GM23338 (cell line): ENCODE measurements at regions not wholly inside any gene's neighbourhood (a gene's known extent, or its start where the extent isn't known, plus 50 kb on each side); places are given as distances from the start of the nearest gene placed in this dataset.

Experiments used
- EZH2 ChIP-seq: fragments of 200-600 bp; sonication (generic); IDR thresholded peaks from one replicate; pipeline ENCODE4 v1.8.0; 2017; ENCODE audit warnings: antibody characterized with exemption, mild to moderate bottlenecking, low read depth; ENCODE audit not compliant: unreplicated experiment
- EZH2phosphoT487 ChIP-seq: fragments of 200-600 bp; sonication (generic); IDR thresholded peaks from one replicate; pipeline ENCODE4 v1.8.1; 2018; ENCODE audit warnings: antibody characterized with exemption; ENCODE audit not compliant: unreplicated experiment
- POLR2AphosphoS5 ChIP-seq: IDR thresholded peaks from 2 replicates; pipeline ENCODE4 v1.6.1; 2016; ENCODE audit warnings: antibody characterized with exemption, low read depth
- ZNF114 ChIP-seq: fragments of 250-450 bp; sonication (Bioruptor Pico); IDR thresholded peaks from 2 replicates; pipeline ENCODE4 v1.5.0; 2020; ENCODE audit warnings: mild to moderate bottlenecking, moderate library complexity
- TF ChIP-seq, protein P1 (sequence below), 2 experiments: fragments of 200-600 bp in 1 of 2; sonication (generic) in 1 of 2; conservative IDR thresholded peaks; 2 replicates each; pipeline versions ENCODE4 v1.5.1 to v1.6.1; 2016 to 2017; ENCODE audit warnings: antibody characterized with exemption in 2 of 2, low read depth in 2 of 2, mild to moderate bottlenecking in 2 of 2, moderate library complexity in 1 of 2
- TF ChIP-seq, protein P2 (sequence below): IDR thresholded peaks from 2 replicates; pipeline ENCODE4 v1.6.1; 2016; ENCODE audit warnings: antibody characterized with exemption

DNA sequence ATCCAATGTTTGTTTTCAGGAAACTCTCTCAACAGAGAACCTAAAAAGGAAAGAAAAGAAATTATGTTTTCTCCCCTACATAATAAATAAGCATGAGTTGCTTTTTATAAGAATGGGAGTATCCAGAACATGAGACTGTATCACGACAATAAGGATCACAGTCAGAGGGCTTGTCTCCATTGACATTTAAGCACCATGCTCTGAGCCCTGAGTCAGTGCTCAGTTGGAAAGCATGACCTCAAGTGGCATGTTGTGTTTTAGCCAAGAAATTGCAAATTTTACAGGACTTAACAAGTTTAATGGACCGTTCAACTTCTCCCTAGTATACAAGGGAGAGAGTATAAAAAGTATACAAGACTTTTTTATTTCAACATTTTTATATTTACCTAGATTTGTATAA lies 431.6 kb downstream of the GJA1 start:
- TF ChIP-seq POLR2AphosphoS5 = no peak
- no peak for TF ChIP-seq EZH2phosphoT487
- TF ChIP-seq, protein P1, sequence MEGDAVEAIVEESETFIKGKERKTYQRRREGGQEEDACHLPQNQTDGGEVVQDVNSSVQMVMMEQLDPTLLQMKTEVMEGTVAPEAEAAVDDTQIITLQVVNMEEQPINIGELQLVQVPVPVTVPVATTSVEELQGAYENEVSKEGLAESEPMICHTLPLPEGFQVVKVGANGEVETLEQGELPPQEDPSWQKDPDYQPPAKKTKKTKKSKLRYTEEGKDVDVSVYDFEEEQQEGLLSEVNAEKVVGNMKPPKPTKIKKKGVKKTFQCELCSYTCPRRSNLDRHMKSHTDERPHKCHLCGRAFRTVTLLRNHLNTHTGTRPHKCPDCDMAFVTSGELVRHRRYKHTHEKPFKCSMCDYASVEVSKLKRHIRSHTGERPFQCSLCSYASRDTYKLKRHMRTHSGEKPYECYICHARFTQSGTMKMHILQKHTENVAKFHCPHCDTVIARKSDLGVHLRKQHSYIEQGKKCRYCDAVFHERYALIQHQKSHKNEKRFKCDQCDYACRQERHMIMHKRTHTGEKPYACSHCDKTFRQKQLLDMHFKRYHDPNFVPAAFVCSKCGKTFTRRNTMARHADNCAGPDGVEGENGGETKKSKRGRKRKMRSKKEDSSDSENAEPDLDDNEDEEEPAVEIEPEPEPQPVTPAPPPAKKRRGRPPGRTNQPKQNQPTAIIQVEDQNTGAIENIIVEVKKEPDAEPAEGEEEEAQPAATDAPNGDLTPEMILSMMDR (conservative IDR thresholded peaks at IDR 0.05; ENCODE audit: low read depth in 2 of 2) = no peak
- TF ChIP-seq ZNF114 = no peak
- no peak for TF ChIP-seq EZH2
- TF ChIP-seq, protein P2, sequence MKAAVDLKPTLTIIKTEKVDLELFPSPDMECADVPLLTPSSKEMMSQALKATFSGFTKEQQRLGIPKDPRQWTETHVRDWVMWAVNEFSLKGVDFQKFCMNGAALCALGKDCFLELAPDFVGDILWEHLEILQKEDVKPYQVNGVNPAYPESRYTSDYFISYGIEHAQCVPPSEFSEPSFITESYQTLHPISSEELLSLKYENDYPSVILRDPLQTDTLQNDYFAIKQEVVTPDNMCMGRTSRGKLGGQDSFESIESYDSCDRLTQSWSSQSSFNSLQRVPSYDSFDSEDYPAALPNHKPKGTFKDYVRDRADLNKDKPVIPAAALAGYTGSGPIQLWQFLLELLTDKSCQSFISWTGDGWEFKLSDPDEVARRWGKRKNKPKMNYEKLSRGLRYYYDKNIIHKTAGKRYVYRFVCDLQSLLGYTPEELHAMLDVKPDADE = no peak
